Fibroblast of mammary gland (primary cell): ENCODE measurements at regions not wholly inside any gene's neighbourhood (a gene's known extent, or its start where the extent isn't known, plus 50 kb on each side); places are given as distances from the start of the nearest gene placed in this dataset.

Experiments
- DNase-seq: peaks from one replicate; pipeline ENCODE4 v3.0.0-alpha.2; 2010; ENCODE audit warnings: low read depth
- H3K4me3 ChIP-seq: 2 replicates; pipeline ENCODE4 v1.5.1; 2011; ENCODE audit warnings: low read depth, mild to moderate bottlenecking, low read length, moderate library complexity; ENCODE audit not compliant: control insufficient read depth
- TF ChIP-seq, protein P1 (sequence below): conservative IDR thresholded peaks from 2 replicates; pipeline ENCODE4 v1.5.1; 2011; ENCODE audit warnings: low read depth, low read length, inconsistent platforms; ENCODE audit not compliant: control insufficient read depth, insufficient read depth

- no peak for DNase-seq
- no peak overlapping the region for H3K4me3 ChIP-seq
- TF ChIP-seq, protein P1, sequence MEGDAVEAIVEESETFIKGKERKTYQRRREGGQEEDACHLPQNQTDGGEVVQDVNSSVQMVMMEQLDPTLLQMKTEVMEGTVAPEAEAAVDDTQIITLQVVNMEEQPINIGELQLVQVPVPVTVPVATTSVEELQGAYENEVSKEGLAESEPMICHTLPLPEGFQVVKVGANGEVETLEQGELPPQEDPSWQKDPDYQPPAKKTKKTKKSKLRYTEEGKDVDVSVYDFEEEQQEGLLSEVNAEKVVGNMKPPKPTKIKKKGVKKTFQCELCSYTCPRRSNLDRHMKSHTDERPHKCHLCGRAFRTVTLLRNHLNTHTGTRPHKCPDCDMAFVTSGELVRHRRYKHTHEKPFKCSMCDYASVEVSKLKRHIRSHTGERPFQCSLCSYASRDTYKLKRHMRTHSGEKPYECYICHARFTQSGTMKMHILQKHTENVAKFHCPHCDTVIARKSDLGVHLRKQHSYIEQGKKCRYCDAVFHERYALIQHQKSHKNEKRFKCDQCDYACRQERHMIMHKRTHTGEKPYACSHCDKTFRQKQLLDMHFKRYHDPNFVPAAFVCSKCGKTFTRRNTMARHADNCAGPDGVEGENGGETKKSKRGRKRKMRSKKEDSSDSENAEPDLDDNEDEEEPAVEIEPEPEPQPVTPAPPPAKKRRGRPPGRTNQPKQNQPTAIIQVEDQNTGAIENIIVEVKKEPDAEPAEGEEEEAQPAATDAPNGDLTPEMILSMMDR, result no peak
Measured at GRCh38 chr12:92459850-92460249, 242.9 kb upstream of the PLEKHG7 start.

GRCh38 chr12:92458996-92459395 is 243.8 kb upstream of the PLEKHG7 start:
- DNase-seq, result no peak
- TF ChIP-seq, protein P1, result no peak
- no peak overlapping the region for H3K4me3 ChIP-seq

DNA sequence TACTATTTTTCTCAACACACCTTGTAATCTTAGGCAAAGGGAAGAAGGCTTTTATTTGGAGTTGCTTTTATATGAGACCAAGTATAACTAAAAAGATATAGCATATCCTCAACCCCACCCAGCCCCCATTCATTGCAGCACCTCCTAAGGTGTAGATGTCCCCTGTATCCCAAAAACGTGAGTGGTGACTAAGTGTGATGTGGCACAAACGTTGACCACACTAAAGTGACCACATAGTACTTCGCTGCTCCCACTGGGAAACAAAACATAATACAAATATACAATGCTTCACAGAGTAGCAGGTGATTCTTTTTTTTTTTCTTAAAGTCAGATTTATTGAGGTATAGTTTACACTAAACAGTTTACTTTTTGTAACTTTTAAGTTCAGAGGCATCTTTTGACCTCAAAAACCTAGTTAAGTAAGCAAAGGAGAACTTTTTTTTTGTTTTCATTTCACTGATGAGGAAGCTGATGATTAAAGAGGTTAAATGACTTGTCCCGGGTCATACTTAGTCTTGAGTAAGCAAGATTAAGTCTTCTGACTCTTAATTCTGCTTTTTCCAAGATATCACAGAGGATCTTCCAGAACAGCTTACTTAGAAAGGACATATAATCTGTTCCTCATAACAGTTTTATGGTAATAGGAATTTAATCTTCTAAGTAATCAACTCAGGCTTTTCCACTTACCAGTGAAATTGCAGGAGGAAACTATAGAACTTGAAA is 245.2 kb upstream of the PLEKHG7 start:
- H3K4me3 ChIP-seq, result no peak overlapping the region
- TF ChIP-seq, protein P1, result no peak
- peak; percentile 20 for DNase-seq

- TF ChIP-seq, protein P1, result no peak
- DNase-seq, result no peak
- H3K4me3 ChIP-seq, result no peak overlapping the region
Measured at GRCh38 chr12:92452763-92453162, 250.0 kb upstream of the PLEKHG7 start.

DNA sequence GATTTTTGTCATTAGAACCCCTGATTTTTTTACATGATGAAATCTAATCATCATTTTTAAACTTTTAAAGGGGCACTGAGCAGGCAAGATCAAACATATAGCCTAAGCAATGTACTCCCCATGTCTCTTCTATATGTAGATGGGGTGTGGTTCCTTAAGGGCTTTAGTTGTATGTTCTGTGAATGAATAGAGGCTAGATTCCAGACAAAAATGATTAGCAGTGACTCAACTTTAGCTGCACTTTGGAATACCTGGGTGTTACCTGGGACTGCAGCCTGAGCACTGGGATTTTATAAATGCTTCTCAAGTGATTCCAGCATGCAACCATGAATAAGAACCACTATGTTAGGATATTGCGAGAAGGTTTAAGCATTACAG is 256.7 kb upstream of the PLEKHG7 start:
- no peak for DNase-seq
- TF ChIP-seq, protein P1, result no peak
- H3K4me3 ChIP-seq, result no peak overlapping the region

DNA sequence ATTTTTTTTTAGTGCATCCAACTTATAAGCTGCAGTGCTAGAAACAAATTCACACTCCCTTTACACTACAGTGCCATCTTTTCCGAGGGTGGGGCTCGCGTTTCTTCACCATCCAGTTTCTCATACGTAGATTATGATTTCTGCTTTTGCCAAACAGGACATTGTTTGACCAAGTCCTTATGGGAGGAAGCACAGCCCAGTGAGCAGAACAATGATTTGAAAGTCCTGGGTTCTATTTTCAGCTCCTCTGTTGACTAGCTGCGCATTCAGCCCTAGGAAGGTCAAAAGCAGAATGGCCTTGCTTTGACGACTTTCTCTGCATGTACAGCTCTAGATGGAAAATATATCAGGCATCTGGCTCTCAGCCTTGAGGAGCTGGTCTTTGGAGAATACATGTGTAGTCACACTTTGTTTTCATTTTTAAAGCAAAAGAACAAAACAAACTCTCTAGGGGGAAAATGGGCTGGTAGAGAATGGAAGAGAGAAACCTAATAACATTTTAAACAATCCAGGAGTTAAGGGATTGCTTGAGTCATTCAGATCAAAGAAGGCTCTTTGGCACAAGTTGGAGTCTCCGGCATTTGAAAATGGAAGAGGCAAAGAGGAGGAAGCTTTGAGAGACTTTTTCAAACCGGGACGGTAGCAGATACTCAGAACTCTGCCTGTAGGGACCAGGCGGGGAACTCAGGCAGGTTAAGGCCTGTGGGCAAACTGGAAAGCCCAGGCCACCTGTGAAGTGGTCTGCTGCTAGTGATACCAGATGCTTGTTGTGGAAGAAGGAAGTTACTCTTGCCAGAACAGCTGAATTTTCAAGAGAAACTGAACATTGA is 257.3 kb upstream of the PLEKHG7 start:
- TF ChIP-seq, protein P1, result no peak
- H3K4me3 ChIP-seq, result no peak overlapping the region
- DNase-seq, result peak; percentile 13
